Panc1 (cell line): ENCODE measurements at regions not wholly inside any gene's neighbourhood (a gene's known extent, or its start where the extent isn't known, plus 50 kb on each side); places are given as distances from the start of the nearest gene placed in this dataset.

ENCODE experiments used
- ATAC-seq: fragments of 200-7000 bp; cut with Tn5 transposase; 2 replicates; pipeline ENCODE4 v1.9.1; 2020; ENCODE audit warnings: mild to moderate bottlenecking, moderate library complexity
- BruUV-seq: library from RNA; stranded (reverse); fragments of 400-500 nt; replicated peaks from 2 replicates; lab custom pipeline; 2021; lab: Mats Ljungman, UMichigan
- CTCF ChIA-PET: fragments of 300-600 bp; sonication (Branson Sonifier 250); formaldehyde crosslinking; loops from one replicate; lab custom pipeline; 2022; ENCODE audit warnings: antibody characterized with exemption; lab: Charles Lee
- POLR2A ChIA-PET: fragments of 300-600 bp; sonication (Branson Sonifier 250); formaldehyde crosslinking; loops from one replicate; lab custom pipeline; 2022; ENCODE audit warnings: antibody characterized with exemption; lab: Charles Lee
- DNase-seq: peaks from one replicate; pipeline ENCODE4 v3.0.0-alpha.2; 2010; ENCODE audit warnings: low read depth, low spot score
- H3K27ac ChIP-seq: 2 replicates; pipeline ENCODE4 v1.5.1; 2011; ENCODE audit warnings: mild to moderate bottlenecking, low read length, inconsistent platforms
- H3K27me3 ChIP-seq: fragments of 200-500 bp; sonication (Bioruptor generic); 2 replicates; pipeline ENCODE4 v1.6.0; 2014; ENCODE audit warnings: low read length, inconsistent platforms; ENCODE audit not compliant: control insufficient read depth, insufficient read depth
- H3K36me3 ChIP-seq: fragments of 200-500 bp; sonication (Bioruptor generic); 2 replicates; pipeline ENCODE4 v1.5.1; 2014; ENCODE audit warnings: inconsistent platforms, mild to moderate bottlenecking, low read length, moderate library complexity; ENCODE audit not compliant: control insufficient read depth, insufficient read depth
- H3K4me1 ChIP-seq: 2 replicates; pipeline ENCODE4 v1.5.1; 2011; ENCODE audit warnings: inconsistent platforms, mild to moderate bottlenecking, low read length, moderate library complexity; ENCODE audit not compliant: control insufficient read depth, insufficient read depth
- H3K4me3 ChIP-seq, 2 experiments: 2 replicates each; pipeline ENCODE4 v1.5.1; 2011 to 2012; ENCODE audit warnings: low read depth in 2 of 2, low read length in 2 of 2, mild to moderate bottlenecking in 2 of 2, inconsistent platforms in 1 of 2, moderate library complexity in 1 of 2
- H3K9me3 ChIP-seq: fragments of 200-500 bp; sonication (Bioruptor generic); 2 replicates; pipeline ENCODE4 v1.5.1; 2014; ENCODE audit warnings: low read depth, mild to moderate bottlenecking, inconsistent platforms, low read length, moderate library complexity; ENCODE audit not compliant: control insufficient read depth, insufficient read depth
- POLR2AphosphoS5 ChIP-seq: IDR thresholded peaks from 2 replicates; pipeline ENCODE4 v1.6.1; 2012; ENCODE audit warnings: mild to moderate bottlenecking, low read depth, low read length, moderate library complexity
- SIN3A ChIP-seq: IDR thresholded peaks from 2 replicates; pipeline ENCODE4 v1.6.1; 2012; ENCODE audit warnings: low read depth, mild to moderate bottlenecking, low read length, moderate library complexity, borderline replicate concordance; ENCODE audit not compliant: insufficient read depth
- TCF7L2 ChIP-seq: IDR thresholded peaks from 2 replicates; pipeline ENCODE4 v1.6.1; 2011; ENCODE audit warnings: mild to moderate bottlenecking, low read depth, low read length, inconsistent platforms
- in situ Hi-C: cut with HindIII; loops from 2 replicates; pipeline ENCODE4 v1.10.0; 2016; ENCODE audit warnings: low sequenced_read_pairs, low pct_unique_long_range_greater_than_20kb
- intact Hi-C: fragments of 100-400 bp; cut with micrococcal nuclease; formaldehyde crosslinking; loops from one replicate; pipeline ENCODE4 v1.10.0; 2022; ENCODE audit not compliant: unreplicated experiment
- TF ChIP-seq, protein P1 (sequence below), 2 experiments: IDR thresholded peaks; 2 replicates each; pipeline ENCODE4 v1.6.1; 2011 to 2012; ENCODE audit warnings: low read depth in 2 of 2, control low read depth in 1 of 2, low read length in 1 of 2, mild to moderate bottlenecking in 1 of 2, moderate library complexity in 1 of 2; ENCODE audit not compliant: insufficient read depth in 1 of 2
- TF ChIP-seq, protein P2 (sequence below): fragments of 450-650 bp; IDR thresholded peaks from 2 replicates; pipeline ENCODE4 v1.5.1; 2017; ENCODE audit warnings: mild to moderate bottlenecking

DNA sequence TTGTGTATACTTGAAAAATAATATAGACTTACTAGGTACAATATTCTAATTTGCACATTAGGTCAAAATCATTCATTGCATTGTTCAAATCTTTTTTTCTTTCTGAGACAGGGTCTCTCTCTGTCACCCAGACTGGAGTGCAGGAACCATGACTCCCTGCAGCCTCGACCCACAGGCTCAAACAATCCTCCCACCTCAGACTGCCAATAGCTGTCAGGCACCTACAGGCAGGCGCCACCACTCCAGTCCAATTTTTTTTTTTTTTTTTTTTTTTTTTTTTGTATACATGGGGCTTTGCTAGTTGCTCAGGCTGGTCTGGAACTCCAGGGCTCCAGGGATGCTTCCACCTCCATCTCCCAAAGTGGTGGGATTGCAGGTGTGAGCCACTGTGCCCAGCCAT lies 656.9 kb downstream of the KCNT2 start:
- Histone ChIP-seq H3K36me3 (no peaks in the 10 kb centered on the region), H3K4me1 (no peaks in the 10 kb centered on the region), H3K9me3 (no peaks in the 10 kb centered on the region), H3K4me3 (no peak overlapping the region), H3K27ac (no peak overlapping the region), H3K27me3 (no peaks in the 10 kb centered on the region)
- DNase-seq (no peak), ATAC-seq (no peak)
- no TSS peak for BruUV-seq
- ChIA-PET POLR2A (no interaction called here), CTCF (no interaction called here)
- intact Hi-C loops (no loop called here), in situ Hi-C loops (no loop called here)
- TF ChIP-seq POLR2AphosphoS5 (no peak), TCF7L2 (no peak), SIN3A (no peak)
- TF ChIP-seq, protein P1, sequence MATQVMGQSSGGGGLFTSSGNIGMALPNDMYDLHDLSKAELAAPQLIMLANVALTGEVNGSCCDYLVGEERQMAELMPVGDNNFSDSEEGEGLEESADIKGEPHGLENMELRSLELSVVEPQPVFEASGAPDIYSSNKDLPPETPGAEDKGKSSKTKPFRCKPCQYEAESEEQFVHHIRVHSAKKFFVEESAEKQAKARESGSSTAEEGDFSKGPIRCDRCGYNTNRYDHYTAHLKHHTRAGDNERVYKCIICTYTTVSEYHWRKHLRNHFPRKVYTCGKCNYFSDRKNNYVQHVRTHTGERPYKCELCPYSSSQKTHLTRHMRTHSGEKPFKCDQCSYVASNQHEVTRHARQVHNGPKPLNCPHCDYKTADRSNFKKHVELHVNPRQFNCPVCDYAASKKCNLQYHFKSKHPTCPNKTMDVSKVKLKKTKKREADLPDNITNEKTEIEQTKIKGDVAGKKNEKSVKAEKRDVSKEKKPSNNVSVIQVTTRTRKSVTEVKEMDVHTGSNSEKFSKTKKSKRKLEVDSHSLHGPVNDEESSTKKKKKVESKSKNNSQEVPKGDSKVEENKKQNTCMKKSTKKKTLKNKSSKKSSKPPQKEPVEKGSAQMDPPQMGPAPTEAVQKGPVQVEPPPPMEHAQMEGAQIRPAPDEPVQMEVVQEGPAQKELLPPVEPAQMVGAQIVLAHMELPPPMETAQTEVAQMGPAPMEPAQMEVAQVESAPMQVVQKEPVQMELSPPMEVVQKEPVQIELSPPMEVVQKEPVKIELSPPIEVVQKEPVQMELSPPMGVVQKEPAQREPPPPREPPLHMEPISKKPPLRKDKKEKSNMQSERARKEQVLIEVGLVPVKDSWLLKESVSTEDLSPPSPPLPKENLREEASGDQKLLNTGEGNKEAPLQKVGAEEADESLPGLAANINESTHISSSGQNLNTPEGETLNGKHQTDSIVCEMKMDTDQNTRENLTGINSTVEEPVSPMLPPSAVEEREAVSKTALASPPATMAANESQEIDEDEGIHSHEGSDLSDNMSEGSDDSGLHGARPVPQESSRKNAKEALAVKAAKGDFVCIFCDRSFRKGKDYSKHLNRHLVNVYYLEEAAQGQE (IDR thresholded peaks at IDR 0.05; ENCODE audit: insufficient read depth in 1 of 2, low read depth in 2 of 2, low read length in 1 of 2) = no peak
- TF ChIP-seq, protein P2, sequence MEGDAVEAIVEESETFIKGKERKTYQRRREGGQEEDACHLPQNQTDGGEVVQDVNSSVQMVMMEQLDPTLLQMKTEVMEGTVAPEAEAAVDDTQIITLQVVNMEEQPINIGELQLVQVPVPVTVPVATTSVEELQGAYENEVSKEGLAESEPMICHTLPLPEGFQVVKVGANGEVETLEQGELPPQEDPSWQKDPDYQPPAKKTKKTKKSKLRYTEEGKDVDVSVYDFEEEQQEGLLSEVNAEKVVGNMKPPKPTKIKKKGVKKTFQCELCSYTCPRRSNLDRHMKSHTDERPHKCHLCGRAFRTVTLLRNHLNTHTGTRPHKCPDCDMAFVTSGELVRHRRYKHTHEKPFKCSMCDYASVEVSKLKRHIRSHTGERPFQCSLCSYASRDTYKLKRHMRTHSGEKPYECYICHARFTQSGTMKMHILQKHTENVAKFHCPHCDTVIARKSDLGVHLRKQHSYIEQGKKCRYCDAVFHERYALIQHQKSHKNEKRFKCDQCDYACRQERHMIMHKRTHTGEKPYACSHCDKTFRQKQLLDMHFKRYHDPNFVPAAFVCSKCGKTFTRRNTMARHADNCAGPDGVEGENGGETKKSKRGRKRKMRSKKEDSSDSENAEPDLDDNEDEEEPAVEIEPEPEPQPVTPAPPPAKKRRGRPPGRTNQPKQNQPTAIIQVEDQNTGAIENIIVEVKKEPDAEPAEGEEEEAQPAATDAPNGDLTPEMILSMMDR = no peak

DNA sequence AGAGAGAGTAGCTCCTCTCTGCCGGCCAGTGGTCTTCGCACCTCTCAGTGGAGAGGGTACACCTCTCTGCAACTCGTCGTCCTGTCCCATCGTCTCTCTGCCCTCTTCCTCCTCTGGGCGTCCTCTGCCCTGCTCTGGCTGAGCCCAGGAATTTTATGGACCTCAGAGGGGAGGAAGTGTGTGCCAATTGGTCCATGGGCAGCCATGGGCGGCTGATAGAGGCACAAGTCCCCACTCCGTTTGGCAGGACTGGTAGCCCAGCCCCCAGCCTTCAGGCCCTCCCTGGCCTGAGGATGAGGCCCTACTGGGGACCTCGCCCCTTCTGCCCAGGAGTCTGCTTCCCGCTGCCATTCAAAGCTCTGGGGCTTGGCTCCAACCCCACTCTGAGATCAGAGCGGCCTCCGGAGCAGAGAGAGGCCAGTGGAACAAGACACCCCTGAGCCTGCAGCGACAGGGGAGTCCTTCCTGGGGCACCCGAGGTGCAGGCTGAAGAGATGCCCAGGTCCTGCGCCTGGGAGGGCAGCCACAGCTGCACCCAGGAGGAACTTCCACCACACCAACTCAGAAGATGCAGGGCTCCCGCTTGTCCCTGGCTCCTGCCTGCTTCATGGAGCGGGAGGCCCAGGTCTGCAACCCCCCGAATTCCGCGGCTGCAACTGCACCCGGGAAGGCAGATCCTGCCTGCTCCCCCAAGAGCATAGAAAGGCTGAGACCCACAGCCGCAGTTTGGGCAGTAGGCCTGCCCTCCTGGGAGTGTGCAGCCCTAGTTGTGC lies 659.9 kb downstream of the KCNT2 start:
- Histone ChIP-seq H3K27ac (no peak overlapping the region), H3K36me3 (no peaks in the 10 kb centered on the region), H3K4me1 (no peaks in the 10 kb centered on the region), H3K4me3 (no peak overlapping the region), H3K27me3 (no peaks in the 10 kb centered on the region), H3K9me3 (no peaks in the 10 kb centered on the region)
- POLR2A ChIA-PET = no interaction called here
- DNase-seq (no peak), ATAC-seq (no peak)
- intact Hi-C loops (no loop called here), in situ Hi-C loops (no loop called here)
- CTCF ChIA-PET = no interaction called here
- TF ChIP-seq POLR2AphosphoS5 (no peak), SIN3A (no peak), TCF7L2 (no peak)
- TF ChIP-seq, protein P1 (IDR thresholded peaks at IDR 0.05; ENCODE audit: insufficient read depth in 1 of 2, low read depth in 2 of 2, low read length in 1 of 2) = no peak
- TF ChIP-seq, protein P2 = no peak
- no TSS peak for BruUV-seq
